MM.1S (cell line): ENCODE measurements at regions not wholly inside any gene's neighbourhood (a gene's known extent, or its start where the extent isn't known, plus 50 kb on each side); places are given as distances from the start of the nearest gene placed in this dataset.

ENCODE experiments used
- CTCF ChIP-seq: fragments of 300-600 bp; sonication (generic); IDR thresholded peaks from 2 replicates; pipeline ENCODE4 v1.5.1; 2016; ENCODE audit warnings: antibody characterized with exemption, low read length, mixed read lengths
- EZH2 ChIP-seq: fragments of 300-600 bp; sonication (generic); optimal IDR thresholded peaks from 2 replicates; pipeline ENCODE3; 2017; ENCODE audit warnings: low read depth, mild to moderate bottlenecking, antibody characterized with exemption, low read length, mixed read lengths
- EZH2phosphoT487 ChIP-seq: fragments of 300-600 bp; sonication (generic); IDR thresholded peaks from 2 replicates; pipeline ENCODE4 v1.6.1; 2018; ENCODE audit warnings: antibody characterized with exemption, low read length

GRCh38 chr16:85367485-85367884 is 245.6 kb upstream of the GSE1 start:
- TF ChIP-seq CTCF: no peak
- TF ChIP-seq EZH2phosphoT487: no peak
- no peak for TF ChIP-seq EZH2
